Tibial nerve (tissue), 4 donors: ENCODE measurements at regions not wholly inside any gene's neighbourhood (a gene's known extent, or its start where the extent isn't known, plus 50 kb on each side); places are given as distances from the start of the nearest gene placed in this dataset.

Source experiments
- DNase-seq, 2 donors: peaks; one replicate each; pipeline ENCODE4 v3.0.0-alpha.2; 2019; ENCODE audit warnings: low spot score in 2 of 2
- H3K27ac ChIP-seq, 4 donors: fragments of 200-600 bp; sonication (generic) in 3 of 4; one replicate each; pipeline ENCODE4 v1.5.1; 2017 to 2019; ENCODE audit warnings: mild to moderate bottlenecking in 1 of 4
- H3K27me3 ChIP-seq, 2 donors: fragments of 200-600 bp; sonication (generic) in 1 of 2; one replicate each; pipeline versions ENCODE4 v1.5.1 to v1.6.0; 2017 to 2019
- H3K36me3 ChIP-seq, 3 donors: fragments of 200-600 bp; sonication (generic); one replicate each; pipeline ENCODE4 v1.5.1; 2018 to 2019
- H3K4me1 ChIP-seq, 4 donors: fragments of 200-600 bp; sonication (generic) in 3 of 4; one replicate each; pipeline ENCODE4 v1.5.1; 2017 to 2019
- H3K4me3 ChIP-seq, 4 donors: fragments of 200-600 bp; sonication (generic) in 3 of 4; one replicate each; pipeline ENCODE4 v1.5.1; 2017 to 2019; ENCODE audit warnings: mild to moderate bottlenecking in 1 of 4, moderate library complexity in 1 of 4
- H3K9me3 ChIP-seq, 4 donors: fragments of 200-600 bp; sonication (generic) in 3 of 4; one replicate each; pipeline ENCODE4 v1.5.1; 2017 to 2019
- EP300 ChIP-seq, 2 donors: sonication (generic); formaldehyde crosslinking; IDR thresholded peaks; one replicate each; pipeline ENCODE4 v1.6.1; 2017; ENCODE audit warnings: antibody characterized with exemption in 2 of 2, mild to moderate bottlenecking in 1 of 2
- POLR2A ChIP-seq, 2 donors: fragments of 450-650 bp; IDR thresholded peaks; one replicate each; pipeline ENCODE4 v1.6.1; 2017; ENCODE audit warnings: antibody characterized with exemption in 2 of 2, mild to moderate bottlenecking in 2 of 2, moderate library complexity in 2 of 2
- WGBS, 2 donors: methylation state at CpG; one replicate each; pipeline ENCODE4 v1.1.5; 2018; 5-methylcytosine and 5-hydroxymethylcytosine counted together
- TF ChIP-seq, protein P1 (sequence below), 5 experiments: fragments of 200-600 bp in 3 of 5; fragments of 450-650 bp in 2 of 5; sonication (generic) in 3 of 5; IDR thresholded peaks; one replicate each; pipeline ENCODE4 v1.5.1; 2016 to 2019; ENCODE audit warnings: antibody characterized with exemption in 5 of 5, mild to moderate bottlenecking in 3 of 5, moderate library complexity in 2 of 5

DNA sequence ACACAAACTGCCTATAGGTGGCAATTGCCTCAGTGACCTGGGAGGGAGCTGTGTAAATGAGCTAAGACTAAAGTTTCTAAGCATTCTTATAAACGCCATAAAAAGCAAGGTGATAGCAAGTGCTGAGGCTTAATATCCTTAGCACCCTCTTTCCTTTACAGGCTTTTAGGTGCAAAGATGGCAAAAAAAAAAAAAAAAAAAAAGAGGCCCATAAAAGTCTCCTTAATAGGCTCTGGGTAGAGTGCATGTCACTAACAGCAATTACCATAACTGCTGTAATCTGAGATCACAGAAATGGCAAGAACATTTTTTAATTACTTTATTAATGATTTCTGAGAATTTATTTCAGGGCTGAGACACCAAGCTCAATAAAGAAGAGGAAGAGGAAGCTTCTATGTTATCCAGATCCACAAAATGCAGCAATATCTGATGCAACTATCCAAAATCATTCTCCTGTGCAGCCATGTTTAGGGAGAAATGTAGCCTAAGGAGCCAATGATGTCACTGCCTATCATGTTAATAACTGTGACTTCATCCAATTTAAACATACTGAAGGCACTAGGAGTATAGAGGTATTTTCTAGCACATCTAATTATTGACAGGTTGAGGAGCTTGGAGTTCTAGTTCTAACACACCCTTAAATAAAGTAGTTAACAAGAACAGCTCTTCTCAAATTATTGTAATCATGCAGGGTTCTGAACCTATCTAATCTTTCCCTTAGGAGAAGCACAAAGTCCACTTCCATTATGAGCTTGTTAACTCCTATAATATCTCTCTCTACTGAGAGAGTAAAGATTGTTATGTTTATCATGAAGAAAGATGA lies 804.3 kb upstream of the ACVR2A start:
- H3K27me3 ChIP-seq: no peaks in the 10 kb centered on the region
- no peaks in the 10 kb centered on the region for H3K36me3 ChIP-seq
- TF ChIP-seq, protein P1, sequence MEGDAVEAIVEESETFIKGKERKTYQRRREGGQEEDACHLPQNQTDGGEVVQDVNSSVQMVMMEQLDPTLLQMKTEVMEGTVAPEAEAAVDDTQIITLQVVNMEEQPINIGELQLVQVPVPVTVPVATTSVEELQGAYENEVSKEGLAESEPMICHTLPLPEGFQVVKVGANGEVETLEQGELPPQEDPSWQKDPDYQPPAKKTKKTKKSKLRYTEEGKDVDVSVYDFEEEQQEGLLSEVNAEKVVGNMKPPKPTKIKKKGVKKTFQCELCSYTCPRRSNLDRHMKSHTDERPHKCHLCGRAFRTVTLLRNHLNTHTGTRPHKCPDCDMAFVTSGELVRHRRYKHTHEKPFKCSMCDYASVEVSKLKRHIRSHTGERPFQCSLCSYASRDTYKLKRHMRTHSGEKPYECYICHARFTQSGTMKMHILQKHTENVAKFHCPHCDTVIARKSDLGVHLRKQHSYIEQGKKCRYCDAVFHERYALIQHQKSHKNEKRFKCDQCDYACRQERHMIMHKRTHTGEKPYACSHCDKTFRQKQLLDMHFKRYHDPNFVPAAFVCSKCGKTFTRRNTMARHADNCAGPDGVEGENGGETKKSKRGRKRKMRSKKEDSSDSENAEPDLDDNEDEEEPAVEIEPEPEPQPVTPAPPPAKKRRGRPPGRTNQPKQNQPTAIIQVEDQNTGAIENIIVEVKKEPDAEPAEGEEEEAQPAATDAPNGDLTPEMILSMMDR (IDR thresholded peaks at IDR 0.05): no peak
- TF ChIP-seq EP300 (IDR thresholded peaks at IDR 0.05): no peak
- TF ChIP-seq POLR2A (IDR thresholded peaks at IDR 0.05): no peak
- no peak for DNase-seq
- H3K4me3 ChIP-seq: no peak overlapping the region
- WGBS, 2 donors: 57 to 78% methylated on average over 1 of the region's 1 CpG
- no peak overlapping the region for H3K27ac ChIP-seq
- no peaks in the 10 kb centered on the region for H3K9me3 ChIP-seq
- no peaks in the 10 kb centered on the region for H3K4me1 ChIP-seq

DNA sequence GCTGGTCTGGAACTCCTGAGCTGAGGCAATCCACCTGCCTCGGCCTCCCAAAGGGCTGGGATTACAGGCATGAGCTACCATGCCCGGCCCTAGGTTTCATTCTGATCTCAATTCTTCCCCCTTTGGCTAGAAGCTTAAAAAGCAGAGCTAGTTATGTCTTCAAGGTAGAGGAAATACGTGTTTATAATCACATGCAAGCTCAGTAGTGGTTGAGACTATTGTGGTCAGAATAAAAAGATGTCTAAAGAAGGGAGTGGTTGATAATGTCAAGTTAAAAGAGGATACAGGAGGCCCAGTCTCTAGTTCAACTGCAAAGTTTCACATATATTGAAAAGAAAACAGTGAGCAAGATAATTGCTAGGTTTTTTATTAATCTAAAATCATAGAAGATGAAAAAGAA lies 807.8 kb upstream of the ACVR2A start:
- Histone ChIP-seq H3K27ac (no peak overlapping the region), H3K4me1 (no peaks in the 10 kb centered on the region), H3K9me3 (no peaks in the 10 kb centered on the region), H3K4me3 (no peak overlapping the region), H3K36me3 (no peaks in the 10 kb centered on the region), H3K27me3 (no peaks in the 10 kb centered on the region)
- 93 to 95% methylated on average over 3 of the region's 3 CpGs for WGBS, 2 donors
- DNase-seq: no peak
- TF ChIP-seq, protein P1 (IDR thresholded peaks at IDR 0.05): no peak
- no peak for TF ChIP-seq EP300 (IDR thresholded peaks at IDR 0.05)
- no peak for TF ChIP-seq POLR2A (IDR thresholded peaks at IDR 0.05)

DNA sequence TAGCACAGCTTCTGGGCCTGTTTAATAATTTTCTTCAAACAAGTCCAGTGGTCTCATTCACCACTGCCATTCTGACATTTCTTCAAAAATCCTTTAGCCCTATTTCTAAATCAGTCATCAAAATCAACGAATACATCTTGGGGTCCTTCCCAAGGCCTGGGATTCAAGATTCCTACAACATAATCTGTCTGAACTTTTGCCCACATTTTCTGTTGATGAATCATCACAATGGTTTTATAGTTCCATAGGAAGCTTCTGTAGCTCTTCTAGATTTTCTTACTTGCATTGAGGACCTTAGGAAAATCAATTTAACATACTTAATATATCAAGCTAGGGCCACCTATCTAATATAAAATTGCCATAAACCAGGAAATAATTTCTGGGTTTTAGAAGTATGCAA lies 811.8 kb upstream of the ACVR2A start:
- Histone ChIP-seq H3K4me1 (no peaks in the 10 kb centered on the region), H3K9me3 (no peaks in the 10 kb centered on the region), H3K27ac (no peak overlapping the region), H3K36me3 (no peaks in the 10 kb centered on the region), H3K4me3 (no peak overlapping the region), H3K27me3 (no peaks in the 10 kb centered on the region)
- 48 to 51% methylated on average over 1 of the region's 1 CpG for WGBS, 2 donors
- DNase-seq: no peak
- no peak for TF ChIP-seq POLR2A (IDR thresholded peaks at IDR 0.05)
- TF ChIP-seq EP300 (IDR thresholded peaks at IDR 0.05): no peak
- TF ChIP-seq, protein P1 (IDR thresholded peaks at IDR 0.05): no peak

DNA sequence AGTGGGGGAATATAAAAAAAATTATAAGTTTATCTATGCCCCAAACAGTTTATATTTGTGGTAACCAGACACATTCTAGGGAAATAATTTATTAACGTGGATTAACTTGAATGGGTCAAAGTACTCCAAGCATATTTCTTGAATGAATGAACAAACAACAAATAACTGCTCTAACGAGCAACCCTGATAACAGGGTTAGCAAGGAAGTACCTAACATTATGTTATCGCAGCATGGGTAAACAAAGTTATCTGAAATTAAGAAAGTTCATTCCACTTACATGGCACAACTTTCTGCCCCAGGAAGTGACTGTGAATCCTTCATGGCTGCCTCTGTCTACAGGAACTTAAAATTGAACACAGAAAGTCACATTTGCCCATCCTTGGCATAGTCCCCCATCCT lies 812.9 kb upstream of the ACVR2A start:
- TF ChIP-seq POLR2A (IDR thresholded peaks at IDR 0.05) (no peak), EP300 (IDR thresholded peaks at IDR 0.05) (no peak)
- TF ChIP-seq, protein P1 (IDR thresholded peaks at IDR 0.05): no peak

DNA sequence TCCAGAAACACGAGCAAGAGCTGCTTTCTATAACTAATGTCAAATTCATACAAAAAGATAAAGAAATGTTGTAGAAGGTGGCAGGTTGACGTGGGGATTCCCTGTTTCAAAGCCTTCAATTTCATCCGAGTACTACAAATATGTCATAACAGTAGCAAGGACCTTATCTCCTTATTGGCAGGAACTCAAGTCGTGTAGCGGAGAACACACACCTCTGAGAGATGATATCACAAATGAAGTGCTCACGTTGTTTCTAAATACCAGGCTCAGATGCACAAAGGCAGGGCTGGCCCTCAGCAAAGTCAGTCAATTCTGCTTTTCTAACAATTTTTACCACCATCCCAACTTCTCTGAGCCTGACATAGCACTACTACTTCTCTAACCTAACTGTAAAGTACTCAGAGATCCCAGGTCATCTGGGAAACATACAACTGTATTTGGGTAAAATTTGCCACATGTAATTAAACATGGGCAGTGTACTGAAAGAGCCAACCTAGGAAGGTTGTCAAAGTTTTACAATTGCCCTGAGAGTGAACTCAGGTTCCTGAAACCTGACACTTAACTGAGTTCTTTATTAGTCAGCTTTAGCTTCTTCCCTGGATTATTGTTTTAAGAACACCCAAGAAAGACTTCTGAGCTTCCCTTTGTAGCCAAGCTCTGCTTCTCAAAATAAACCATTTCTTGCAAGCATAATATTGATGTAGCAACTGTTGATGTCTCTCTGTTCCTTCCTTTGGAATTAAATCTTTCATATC lies 813.7 kb upstream of the ACVR2A start:
- H3K9me3 ChIP-seq: no peaks in the 10 kb centered on the region

More for the DNA sequence above, 812.9 kb upstream of the ACVR2A start:
- Histone ChIP-seq H3K4me1 (no peaks in the 10 kb centered on the region), H3K36me3 (no peaks in the 10 kb centered on the region), H3K4me3 (no peak overlapping the region), H3K27ac (no peak overlapping the region), H3K27me3 (no peaks in the 10 kb centered on the region), H3K9me3 (no peaks in the 10 kb centered on the region)
- 74 to 81% methylated on average over 3 of the region's 3 CpGs for WGBS, 2 donors
- no peak for DNase-seq

More for the DNA sequence above, 813.7 kb upstream of the ACVR2A start:
- Histone ChIP-seq H3K27me3 (no peaks in the 10 kb centered on the region), H3K4me3 (no peak overlapping the region), H3K36me3 (no peaks in the 10 kb centered on the region), H3K27ac (no peak overlapping the region), H3K4me1 (no peaks in the 10 kb centered on the region)
- TF ChIP-seq POLR2A (IDR thresholded peaks at IDR 0.05): no peak
- TF ChIP-seq, protein P1 (IDR thresholded peaks at IDR 0.05): no peak
- no peak for TF ChIP-seq EP300 (IDR thresholded peaks at IDR 0.05)
- DNase-seq: no peak
- 79 to 81% methylated on average over 6 of the region's 6 CpGs for WGBS, 2 donors
